ENCODE measurements at regions not wholly inside any gene's neighbourhood (a gene's known extent, or its start where the extent isn't known, plus 50 kb on each side); places are given as distances from the start of the nearest gene placed in this dataset.

- TF ChIP-seq CTCF (IDR thresholded peaks at IDR 0.05; ENCODE audit: borderline replicate concordance, extremely low read depth, low read length, poor library complexity, severe bottlenecking) (no peak), EZH2 (IDR thresholded peaks at IDR 0.05; ENCODE audit: borderline replicate concordance, low read depth, low read length, severe bottlenecking) (no peak)
Measured at GRCh38 chr3:43195115-43195498, 89.2 kb upstream of the POMGNT2 start.
